NOMO-1 treated with DMSO at 0.1 percent for 48 hours (cell line): ENCODE measurements at regions not wholly inside any gene's neighbourhood (a gene's known extent, or its start where the extent isn't known, plus 50 kb on each side); places are given as distances from the start of the nearest gene placed in this dataset.

Experiments
- DNase-seq: peaks from one replicate; lab custom pipeline; 2025; ENCODE audit not compliant: unreplicated experiment; lab: John Stamatoyannopoulos, UW

DNA sequence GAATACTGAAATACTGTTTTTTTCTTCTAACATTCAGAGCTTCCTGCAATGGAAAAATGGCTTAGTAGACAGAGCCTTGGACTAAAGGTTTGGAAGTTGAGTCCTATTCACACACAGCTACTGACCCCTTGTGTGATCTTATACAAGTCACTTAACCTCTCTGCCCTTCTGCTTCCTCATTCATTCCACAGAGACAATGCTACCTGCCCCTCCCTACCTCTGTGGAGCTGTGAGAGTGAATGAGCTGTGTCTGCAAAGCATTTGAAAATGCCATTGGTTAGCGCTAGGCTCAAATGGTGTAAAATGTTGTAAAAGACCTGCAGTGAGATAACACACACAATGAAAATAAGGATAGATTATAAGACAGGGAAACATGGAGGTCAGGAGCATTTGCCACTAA lies 214.4 kb downstream of the BARHL2 start:
- DNase-seq, result no peak

DNA sequence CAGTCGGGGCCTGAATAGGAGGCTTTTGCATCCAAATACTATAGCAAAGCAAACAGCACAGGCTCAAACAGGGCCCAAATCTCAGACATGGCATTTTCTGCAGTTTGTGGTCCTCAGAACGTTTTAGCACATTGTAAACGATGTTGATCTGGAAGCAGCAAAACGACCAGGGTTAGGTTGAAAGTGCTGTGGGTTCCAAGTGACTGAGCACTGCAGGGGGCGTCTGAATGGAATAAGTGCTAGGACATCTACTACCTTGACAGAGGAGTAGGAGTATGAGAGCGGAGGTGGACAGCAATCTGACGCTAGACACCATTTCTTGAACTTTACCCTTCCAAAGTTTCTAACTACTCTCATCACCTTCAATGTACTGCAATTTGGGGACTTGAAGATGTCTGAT lies 214.9 kb downstream of the BARHL2 start:
- no peak for DNase-seq

DNA sequence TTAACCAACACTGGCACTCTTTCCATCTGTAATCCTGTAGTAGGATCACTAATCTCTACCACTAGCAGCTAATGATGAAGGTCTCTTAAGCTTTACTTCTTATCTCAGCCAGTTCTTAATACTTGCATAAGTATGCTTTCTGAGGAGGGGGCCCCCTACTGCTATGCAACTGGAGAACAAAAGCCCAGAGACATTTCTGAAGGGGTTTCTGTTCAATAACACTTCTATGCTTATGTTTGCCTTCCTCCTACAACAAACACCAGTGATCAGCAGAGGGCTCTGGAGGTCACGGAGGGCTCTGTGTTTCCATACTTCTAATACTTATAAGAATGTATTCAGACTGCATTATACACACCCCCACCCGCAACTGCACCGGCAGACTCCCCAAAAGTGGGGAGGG lies 215.8 kb downstream of the BARHL2 start:
- DNase-seq, result no peak

DNA sequence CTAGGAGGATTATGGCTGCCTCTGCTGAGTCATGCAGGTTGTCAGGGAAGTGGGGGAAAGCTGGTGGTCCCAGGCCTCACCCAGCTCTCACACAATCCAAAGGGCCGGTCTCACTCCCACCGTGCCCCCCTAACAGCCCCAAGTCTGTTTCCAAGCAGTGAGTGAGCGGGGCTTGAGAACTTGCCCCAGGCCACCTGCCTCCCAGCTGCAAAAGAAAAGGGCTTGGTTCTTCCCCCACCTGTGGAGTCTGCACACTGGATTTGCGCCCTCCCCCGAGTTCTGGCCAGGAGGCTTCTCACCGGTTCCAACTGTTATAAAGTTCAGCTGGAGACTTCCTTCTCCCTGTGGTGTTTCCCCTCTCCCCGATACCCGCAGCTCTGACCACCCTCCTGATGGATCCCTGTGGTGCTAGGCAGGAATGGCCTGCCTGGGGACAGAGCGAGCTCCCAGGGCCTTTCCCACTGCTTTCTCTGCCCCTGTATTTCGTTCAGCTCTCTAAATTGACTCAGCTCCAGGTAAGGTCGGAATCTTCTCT lies 222.3 kb downstream of the BARHL2 start:
- no peak for DNase-seq

DNA sequence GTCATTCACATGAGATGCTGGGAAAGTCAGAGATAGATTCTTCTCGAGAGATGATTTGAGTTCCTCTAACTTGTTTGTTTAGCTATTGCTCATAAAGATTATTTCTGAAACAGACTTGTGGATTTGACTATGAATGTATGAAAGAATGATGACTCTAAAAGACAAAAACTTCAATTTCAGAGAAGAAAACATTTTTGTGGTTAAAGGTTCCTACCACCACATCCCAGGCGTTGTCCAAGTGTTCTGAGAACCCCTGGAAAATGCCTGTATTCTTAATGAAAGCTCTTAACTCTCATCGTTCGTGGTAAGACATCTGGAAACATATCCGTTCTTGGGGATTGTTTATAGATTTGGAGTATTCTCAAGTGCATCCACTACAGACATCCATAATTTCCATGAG lies 228.7 kb downstream of the BARHL2 start:
- no peak for DNase-seq

DNA sequence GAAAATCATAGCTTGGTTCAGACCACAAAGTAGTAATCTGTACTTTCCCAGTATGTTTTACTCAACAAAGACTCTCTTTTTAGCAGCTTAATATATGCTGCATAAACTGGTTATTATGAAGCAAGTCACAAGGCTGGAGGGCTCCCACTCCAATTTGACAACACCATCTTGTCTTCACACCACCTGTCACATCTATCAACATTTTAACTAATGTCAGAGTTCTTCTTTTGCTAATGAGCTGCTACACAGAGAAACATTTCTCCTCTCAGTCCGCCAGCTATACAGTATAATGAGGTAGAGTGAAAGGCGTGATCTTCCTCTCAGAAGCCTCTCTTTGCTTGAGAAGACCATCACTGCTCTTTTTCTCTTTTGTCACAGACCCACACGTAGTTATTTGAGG lies 230.1 kb downstream of the BARHL2 start:
- no peak for DNase-seq

DNA sequence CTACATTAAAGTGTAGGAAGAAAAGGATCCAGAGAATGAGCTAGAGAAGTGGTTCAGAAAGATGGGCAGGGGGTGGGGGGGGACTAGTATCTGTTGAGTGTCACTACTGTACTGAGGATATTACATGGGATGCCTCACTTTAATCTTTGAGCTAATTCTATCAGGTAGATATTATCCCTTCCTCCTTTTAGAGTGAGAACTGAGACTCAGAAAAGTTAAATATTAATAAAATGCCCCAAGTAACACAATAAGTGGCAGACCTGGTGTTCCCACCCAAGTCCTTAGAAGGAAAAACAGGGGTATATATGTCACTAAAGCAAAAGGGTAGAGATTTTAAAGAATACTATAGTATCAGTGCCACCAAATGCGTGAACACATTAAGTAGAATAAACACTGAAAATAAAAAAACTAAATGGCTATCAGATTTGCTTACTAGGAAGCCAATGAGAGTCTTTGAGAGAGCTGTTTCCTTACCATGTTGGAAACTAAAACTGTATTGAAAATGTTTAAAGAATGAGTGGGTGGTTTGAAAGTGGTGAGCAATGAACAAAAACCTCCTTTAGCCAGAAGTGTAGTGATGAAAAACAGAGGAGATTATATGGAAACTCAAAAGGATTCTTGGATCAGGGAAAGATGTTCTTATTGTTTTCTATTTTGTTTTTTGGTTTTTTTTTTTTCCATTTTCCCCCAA lies 230.8 kb downstream of the BARHL2 start:
- DNase-seq, result no peak

DNA sequence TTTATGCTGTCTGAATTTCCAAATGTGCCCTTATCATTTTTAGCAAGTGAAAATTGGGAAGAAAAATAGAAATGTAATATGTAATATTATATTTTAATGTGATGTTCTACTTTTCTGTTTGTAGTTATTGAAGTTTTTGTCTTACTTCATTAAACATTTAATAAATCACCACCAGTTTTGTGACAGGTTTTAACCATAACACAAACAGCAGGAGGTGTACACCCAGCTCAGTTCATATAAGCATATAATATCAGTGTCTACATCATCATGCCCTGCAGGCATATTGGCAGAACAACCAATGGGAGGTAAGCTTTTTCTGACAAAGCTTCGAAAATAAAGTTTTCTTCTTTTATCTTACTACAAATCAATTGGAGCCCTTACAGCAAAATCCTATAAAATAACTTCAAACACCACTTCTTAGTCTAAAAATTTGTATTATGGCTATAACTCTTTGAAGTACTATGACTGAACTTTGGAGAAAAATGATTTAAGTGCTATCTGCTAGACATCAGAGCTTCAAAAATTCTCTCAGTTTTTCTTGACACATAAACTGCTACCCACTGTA lies 236.7 kb downstream of the BARHL2 start:
- no peak for DNase-seq

DNA sequence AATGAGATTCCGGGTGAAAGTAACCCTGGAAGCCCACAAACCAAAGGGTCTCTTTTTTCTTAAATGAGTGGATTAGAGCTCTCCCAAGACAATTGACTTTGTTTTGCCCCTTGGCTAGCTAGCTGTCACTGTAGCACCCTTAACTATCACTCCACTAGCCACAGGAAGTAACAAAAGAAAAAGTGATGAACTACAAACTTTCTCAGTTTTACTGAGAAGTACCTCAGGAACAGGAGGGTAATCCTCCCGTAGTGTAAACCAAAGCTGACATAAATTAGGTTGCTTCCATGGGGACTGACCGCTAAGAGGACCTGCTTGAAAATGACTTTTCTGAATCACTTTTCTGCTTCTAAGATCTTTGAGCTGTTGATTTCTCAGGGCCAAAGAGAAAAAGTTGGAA lies 240.1 kb downstream of the BARHL2 start:
- no peak for DNase-seq

DNA sequence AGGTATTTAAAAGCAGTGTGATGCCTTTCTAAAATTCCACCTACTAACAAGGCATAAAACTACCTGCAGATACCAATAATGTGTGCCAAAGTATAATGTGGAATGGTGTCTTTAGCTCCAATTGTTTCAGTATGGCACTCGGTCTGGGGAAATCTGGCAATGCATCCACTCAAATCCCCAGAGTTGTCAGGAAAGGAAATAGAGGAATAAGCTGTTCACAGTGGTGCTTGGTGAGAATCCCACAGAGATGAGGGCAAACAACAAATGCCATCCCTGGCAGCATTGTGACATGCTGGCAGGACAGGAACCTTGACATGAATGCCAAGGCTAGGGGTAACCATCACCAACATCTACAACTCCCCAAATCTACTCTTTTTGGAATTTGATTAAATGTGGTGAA lies 240.7 kb downstream of the BARHL2 start:
- no peak for DNase-seq

DNA sequence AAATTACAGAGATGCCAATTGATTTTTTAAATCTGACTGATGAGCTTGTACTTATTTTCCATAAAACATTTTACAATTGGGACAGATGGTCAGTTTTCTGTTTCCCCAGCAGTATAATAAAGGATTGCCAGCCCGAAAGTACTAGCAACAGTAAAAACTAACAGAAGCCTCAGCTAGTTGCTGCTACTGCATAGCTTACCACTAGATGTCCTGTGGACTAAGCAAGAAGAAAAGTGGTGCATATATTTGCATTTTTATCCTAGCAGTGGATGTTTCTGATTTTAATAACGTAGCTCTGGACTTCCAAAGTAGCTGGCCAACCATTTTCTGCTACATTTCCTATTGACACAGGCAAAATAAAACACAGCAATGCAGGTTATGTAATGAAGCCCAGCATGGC lies 241.5 kb downstream of the BARHL2 start:
- DNase-seq, result no peak

DNA sequence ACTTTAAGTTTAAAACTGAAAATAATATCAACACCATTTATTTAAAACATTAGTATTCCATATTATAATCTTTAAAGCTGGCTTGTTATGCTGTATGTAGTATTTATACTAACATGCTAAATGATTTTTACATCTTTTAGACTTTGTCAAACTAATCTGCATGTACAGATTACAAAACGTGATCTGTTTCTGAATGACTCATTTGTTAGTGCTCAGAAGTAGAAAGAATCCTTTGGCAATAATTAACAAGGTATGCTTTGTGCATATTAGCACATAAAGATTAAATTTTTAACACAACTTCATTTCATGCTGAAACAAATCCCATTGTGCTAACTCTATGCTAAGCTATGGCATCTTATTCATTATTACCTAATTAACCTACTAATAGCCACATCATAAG lies 242.4 kb downstream of the BARHL2 start:
- DNase-seq, result no peak

DNA sequence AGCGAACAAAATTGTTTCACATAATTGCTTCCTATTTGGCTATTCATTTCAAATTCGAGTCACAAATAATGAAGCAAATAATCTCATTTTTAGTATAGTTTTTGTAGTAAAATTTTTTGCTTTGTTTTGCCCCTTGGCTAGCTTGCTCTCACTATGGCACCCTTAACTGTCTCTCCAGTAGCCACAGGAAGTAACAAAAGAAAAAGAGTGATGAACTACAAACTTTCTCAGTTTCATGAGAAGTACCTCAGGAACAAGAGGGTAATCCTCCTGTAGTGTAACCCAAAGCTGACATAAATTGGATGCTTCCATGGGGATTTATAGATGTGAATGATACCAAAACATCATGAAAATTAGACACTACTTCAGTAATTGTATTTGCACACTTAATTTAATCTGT lies 242.9 kb downstream of the BARHL2 start:
- DNase-seq, result no peak

DNA sequence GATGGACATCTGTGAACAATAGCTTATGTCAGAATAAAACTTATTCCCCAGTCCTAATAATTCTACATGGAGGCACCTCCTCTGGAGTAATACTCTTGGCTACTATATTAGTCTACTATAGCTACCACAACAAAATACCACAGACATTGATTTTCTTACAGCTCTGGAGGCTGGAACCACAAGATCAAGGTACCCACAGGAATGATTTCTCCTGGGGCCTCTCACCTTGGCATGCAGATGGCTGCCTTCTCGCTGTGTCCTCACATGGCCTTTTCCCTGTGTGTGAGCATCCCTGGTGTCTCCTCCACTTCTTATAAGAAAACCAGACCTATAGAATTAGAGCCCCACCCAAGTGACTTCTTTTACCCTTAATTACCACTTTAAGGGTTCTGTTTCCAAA lies 244.3 kb downstream of the BARHL2 start:
- no peak for DNase-seq

DNA sequence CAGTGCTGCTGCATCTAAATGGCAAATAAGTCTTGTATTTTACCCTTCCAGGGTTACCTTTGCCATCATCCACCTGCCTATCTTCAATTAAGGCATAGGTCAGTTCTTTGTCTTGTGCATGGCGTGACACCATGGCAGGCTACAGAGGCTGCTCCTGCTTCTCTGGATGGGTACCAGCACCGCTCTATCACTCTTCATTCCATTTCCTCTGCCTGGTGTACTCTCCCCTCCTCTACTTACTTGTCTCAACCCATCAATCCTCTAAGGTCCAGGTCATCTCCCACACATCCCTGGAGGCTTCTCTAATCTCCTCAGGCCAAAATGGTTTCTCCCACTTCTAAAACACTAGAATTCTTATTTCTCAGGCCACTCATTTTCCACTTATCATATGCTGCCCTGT lies 257.5 kb downstream of the BARHL2 start:
- no peak for DNase-seq

DNA sequence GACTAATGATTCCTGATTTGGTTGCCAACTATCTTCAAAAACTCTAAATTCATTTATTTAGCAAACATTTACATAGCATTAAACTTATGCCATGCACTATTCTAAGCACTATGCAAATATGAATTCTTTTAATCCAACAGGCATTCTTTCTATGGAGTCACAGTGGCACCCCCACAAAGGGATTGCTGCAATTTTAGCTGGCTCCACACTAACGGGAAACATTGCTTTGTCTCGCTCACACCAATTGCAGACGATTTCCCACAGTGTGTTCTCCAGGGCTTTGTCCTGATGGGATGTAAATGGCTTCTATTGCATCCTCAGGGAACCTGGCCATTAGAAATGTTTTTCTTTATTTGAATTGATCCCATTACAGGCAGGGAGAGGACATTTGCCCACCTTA lies 259.1 kb downstream of the BARHL2 start:
- no peak for DNase-seq

DNA sequence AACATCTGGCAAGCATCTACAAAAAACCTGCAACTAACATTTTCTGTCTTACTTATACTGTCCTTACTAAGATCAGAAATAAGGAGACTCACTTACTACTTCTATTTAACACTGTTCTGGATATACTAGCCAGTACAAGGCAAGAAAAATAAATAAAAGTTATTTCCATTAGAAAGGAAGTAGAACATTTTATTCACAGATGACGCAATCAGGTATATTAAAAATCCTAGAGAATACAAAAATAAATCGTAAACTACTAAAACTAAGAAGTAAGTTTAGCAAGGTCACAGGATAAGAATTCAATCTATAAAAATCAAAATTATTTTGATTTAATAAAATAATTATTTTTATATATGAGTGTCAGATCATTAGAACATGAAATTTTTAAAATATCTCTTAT lies 264.6 kb downstream of the BARHL2 start:
- DNase-seq, result no peak

DNA sequence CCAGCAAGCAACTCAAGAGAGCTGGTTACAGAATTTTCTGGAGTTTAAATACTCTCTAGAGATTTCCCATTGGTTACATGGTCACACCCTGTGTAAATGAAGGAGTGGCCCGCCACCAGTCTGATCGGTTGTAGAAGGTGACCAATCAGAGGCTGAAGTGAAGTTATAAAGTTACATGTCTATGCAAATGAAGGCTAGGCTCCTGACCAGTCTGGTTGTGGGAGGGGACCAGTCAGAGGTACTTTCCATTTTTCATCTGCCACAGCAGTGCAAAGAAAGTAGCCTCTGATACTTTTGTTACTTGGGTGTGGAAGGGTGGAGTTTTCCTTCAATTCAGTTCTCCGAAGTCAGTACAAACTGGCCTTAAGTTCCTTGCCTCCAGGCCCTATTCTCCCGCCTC lies 273.7 kb downstream of the BARHL2 start:
- DNase-seq, result no peak

DNA sequence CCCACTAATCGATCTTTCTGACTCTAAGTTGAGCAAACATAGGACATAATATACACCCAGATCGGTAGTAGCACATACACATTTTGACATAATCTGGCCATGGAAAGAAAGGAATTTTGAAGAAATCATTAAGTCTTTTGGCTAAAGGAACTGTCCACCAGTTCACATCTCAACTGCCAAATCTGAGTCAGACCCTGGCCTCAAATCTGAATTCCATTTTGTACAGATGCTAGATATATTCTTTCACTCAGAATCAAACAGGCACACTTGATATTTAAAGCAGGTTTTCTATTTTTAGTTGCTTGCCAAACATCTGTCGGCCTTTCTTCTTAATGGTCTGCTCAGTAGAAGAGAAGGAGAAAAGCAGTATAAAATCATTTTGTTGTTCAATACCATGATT lies 281.8 kb downstream of the BARHL2 start:
- no peak for DNase-seq

DNA sequence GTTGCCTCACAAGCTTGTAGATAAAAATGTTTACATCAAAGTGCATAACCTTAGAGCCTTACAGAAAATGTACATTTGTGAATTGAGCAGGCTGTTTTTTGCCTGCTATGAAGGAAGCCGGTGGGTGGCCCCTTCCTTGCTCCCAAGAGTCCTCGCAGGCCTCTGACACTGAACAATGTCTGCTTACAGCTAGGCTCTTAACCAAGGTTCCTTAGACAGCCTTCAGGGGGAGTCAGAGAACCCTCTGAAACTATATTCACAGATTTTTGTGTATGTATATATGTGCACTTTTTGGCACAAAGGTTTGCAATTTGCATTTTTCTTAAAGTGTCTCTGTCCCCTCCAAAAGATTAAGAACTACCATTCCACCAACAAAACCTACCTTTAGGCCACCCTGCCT lies 282.6 kb downstream of the BARHL2 start:
- DNase-seq, result no peak

DNA sequence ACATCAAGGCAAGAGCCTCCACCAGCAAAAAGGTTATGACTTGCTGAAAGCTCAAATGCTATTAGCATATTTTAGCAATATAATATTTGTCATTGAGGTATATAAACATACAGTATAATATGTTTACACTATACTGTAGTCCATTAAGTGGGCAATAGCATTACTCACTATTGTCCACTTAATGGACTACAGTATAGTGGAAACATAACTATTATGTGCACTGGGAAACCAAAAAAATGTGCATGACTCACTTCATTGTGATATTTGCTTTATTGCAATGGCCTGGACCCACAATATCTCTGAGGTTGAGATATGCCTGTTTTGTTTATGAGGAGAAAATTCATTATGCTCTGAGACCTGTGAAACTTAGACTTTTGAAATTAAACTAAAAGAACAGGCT lies 300.0 kb downstream of the BARHL2 start:
- no peak for DNase-seq

DNA sequence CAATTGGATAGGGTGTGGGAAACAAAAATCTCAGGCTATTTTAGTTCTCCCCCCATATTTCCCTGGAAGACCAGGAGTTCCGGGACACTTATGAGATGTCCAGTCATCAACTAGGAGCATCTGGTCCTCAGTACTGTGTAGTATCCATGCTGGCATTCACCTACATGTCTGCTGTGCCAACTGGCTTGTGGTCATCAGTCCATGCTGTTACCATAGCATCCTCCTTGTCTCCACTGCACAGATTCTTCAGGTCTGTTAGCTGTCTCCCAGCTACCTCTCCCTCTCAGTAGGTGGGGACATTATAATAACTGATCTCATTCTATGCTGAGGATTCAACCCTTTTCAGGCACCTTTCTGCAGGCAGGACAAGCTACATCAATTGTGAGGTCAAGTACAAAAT lies 302.9 kb downstream of the BARHL2 start:
- no peak for DNase-seq

DNA sequence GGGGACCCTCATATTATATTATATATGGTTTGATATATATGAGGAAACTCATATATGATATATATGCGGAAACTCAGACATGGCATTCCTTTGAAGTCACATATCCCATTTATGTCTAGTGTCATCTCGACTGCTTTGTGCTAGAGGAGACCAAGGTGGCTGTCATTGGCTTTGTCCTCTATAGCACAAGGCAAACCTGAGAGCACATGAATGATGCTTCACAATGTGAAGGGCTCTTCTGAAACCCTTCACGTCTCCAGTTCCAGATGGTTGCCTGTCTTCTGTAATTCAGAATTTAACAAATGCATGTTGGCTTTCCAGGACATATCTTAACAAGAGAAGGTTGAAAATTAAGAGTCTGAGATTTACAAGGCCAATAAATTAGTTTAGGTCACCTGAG lies 303.6 kb downstream of the BARHL2 start:
- DNase-seq, result no peak
